SJCRH30 (cell line): ENCODE measurements at regions not wholly inside any gene's neighbourhood (a gene's known extent, or its start where the extent isn't known, plus 50 kb on each side); places are given as distances from the start of the nearest gene placed in this dataset.

Experiments
- DNase-seq, 2 experiments: peaks; one replicate each; pipeline ENCODE4 v3.0.0-alpha.2; 2015 to 2020
- H3K27ac ChIP-seq: fragments of 250-450 bp; sonication (Bioruptor Pico); 2 replicates; pipeline ENCODE4 v1.5.1; 2020; ENCODE audit warnings: mild to moderate bottlenecking, moderate library complexity
- H3K27me3 ChIP-seq: fragments of 250-450 bp; sonication (Bioruptor Pico); 2 replicates; pipeline ENCODE4 v1.5.1; 2020; ENCODE audit warnings: mild to moderate bottlenecking, moderate library complexity
- H3K36me3 ChIP-seq: fragments of 250-450 bp; sonication (Bioruptor Pico); 2 replicates; pipeline ENCODE4 v1.5.1; 2020; ENCODE audit warnings: mild to moderate bottlenecking, moderate library complexity
- H3K4me1 ChIP-seq: fragments of 250-450 bp; sonication (Bioruptor Pico); 2 replicates; pipeline ENCODE4 v1.5.1; 2020; ENCODE audit warnings: mild to moderate bottlenecking, moderate library complexity
- H3K4me3 ChIP-seq: fragments of 250-450 bp; sonication (Bioruptor Pico); 2 replicates; pipeline ENCODE4 v1.5.1; 2020; ENCODE audit warnings: mild to moderate bottlenecking, moderate library complexity
- H3K9me3 ChIP-seq: fragments of 250-450 bp; sonication (Bioruptor Pico); replicated peaks from 2 replicates; pipeline ENCODE4 v1.5.1; 2020; ENCODE audit warnings: mild to moderate bottlenecking, moderate library complexity

- no peaks in the 10 kb centered on the region for H3K36me3 ChIP-seq
- no peak overlapping the region for H3K27ac ChIP-seq
- H3K4me1 ChIP-seq, result no peaks in the 10 kb centered on the region
- H3K27me3 ChIP-seq, result no peaks in the 10 kb centered on the region
- H3K4me3 ChIP-seq, result no peak overlapping the region
- peak in 1 of 2 experiments; percentile 0 for DNase-seq
- H3K9me3 ChIP-seq, result no peaks in the 10 kb centered on the region
These were observed 193.9 kb upstream of the PIRT start for GRCh38 chr17:11031787-11032186.

GRCh38 chr17:11029791-11030190 lies 191.9 kb upstream of the PIRT start:
- Histone ChIP-seq H3K4me3 (no peak overlapping the region), H3K27ac (no peak overlapping the region), H3K27me3 (no peaks in the 10 kb centered on the region), H3K36me3 (no peaks in the 10 kb centered on the region), H3K9me3 (no peaks in the 10 kb centered on the region), H3K4me1 (no peaks in the 10 kb centered on the region)
- DNase-seq, result no peak

- H3K4me1 ChIP-seq, result no peaks in the 10 kb centered on the region
- H3K36me3 ChIP-seq, result no peaks in the 10 kb centered on the region
- H3K27me3 ChIP-seq, result no peaks in the 10 kb centered on the region
- DNase-seq, result no peak
- H3K27ac ChIP-seq, result no peak overlapping the region
- H3K4me3 ChIP-seq, result no peak overlapping the region
- H3K9me3 ChIP-seq, result no peaks in the 10 kb centered on the region
These were observed 190.5 kb upstream of the PIRT start for GRCh38 chr17:11028349-11028748.

DNA sequence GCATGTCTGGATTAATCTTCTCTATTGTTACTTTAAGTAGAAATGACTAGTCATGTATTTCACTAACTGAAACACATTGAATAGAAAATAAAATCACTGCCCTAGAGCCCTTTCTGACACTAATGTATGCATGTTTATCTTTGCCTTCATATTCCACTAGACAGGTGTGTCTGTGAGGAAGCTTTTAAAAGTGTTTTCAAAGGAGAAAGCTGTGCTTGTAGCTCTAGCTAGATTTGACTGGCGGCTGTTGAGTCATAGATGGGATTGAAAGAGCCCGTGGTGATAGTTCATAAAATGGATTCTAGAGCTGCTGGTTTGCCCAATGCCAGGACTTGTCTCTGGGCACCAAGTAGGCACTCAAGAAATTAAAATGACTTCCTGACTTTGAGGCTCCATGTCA lies 189.0 kb upstream of the PIRT start:
- H3K27ac ChIP-seq, result no peak overlapping the region
- no peak overlapping the region for H3K4me3 ChIP-seq
- no peaks in the 10 kb centered on the region for H3K27me3 ChIP-seq
- H3K36me3 ChIP-seq, result no peaks in the 10 kb centered on the region
- H3K4me1 ChIP-seq, result no peaks in the 10 kb centered on the region
- no peak for DNase-seq
- H3K9me3 ChIP-seq, result no peaks in the 10 kb centered on the region

GRCh38 chr17:11023639-11024479 lies 186.0 kb upstream of the PIRT start:
- Histone ChIP-seq H3K9me3 (no peaks in the 10 kb centered on the region), H3K27me3 (no peaks in the 10 kb centered on the region), H3K27ac (no peak overlapping the region), H3K4me1 (no peaks in the 10 kb centered on the region), H3K36me3 (no peaks in the 10 kb centered on the region), H3K4me3 (no peak overlapping the region)
- DNase-seq, result no peak

DNA sequence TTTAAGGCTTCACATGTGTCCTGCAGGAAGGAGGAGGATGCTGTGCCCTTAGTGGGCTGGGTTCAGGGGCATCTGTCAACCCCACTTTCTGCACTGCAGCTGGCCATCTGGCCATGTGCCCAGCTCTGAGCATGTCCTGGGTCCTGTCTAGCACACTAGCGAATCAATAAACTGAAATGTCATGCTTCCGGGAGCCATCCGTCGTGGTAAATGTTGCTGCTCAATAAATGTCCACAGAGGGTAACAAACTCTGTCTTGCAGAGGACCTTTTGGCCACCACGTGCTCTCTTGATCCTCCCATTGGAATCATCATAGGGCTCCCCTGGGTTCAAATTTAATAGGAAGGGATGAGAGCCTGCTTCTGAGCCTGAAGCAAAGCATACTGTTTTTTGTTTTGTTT lies 168.6 kb upstream of the PIRT start:
- no peak overlapping the region for H3K27ac ChIP-seq
- no peaks in the 10 kb centered on the region for H3K4me1 ChIP-seq
- no peak overlapping the region for H3K4me3 ChIP-seq
- H3K9me3 ChIP-seq, result no peaks in the 10 kb centered on the region
- H3K36me3 ChIP-seq, result no peaks in the 10 kb centered on the region
- H3K27me3 ChIP-seq, result no peaks in the 10 kb centered on the region
- DNase-seq, result no peak

GRCh38 chr17:11005940-11006339 lies 168.1 kb upstream of the PIRT start:
- Histone ChIP-seq H3K4me1 (no peaks in the 10 kb centered on the region), H3K36me3 (no peaks in the 10 kb centered on the region), H3K27ac (no peak overlapping the region), H3K4me3 (no peak overlapping the region), H3K9me3 (no peaks in the 10 kb centered on the region), H3K27me3 (no peaks in the 10 kb centered on the region)
- DNase-seq, result no peak

GRCh38 chr17:11002417-11002816 lies 164.5 kb upstream of the PIRT start:
- no peak overlapping the region for H3K27ac ChIP-seq
- no peaks in the 10 kb centered on the region for H3K9me3 ChIP-seq
- peak in 1 of 2 experiments; percentile 1 for DNase-seq
- no peaks in the 10 kb centered on the region for H3K36me3 ChIP-seq
- H3K4me1 ChIP-seq, result no peaks in the 10 kb centered on the region
- H3K4me3 ChIP-seq, result no peak overlapping the region
- H3K27me3 ChIP-seq, result no peaks in the 10 kb centered on the region

DNA sequence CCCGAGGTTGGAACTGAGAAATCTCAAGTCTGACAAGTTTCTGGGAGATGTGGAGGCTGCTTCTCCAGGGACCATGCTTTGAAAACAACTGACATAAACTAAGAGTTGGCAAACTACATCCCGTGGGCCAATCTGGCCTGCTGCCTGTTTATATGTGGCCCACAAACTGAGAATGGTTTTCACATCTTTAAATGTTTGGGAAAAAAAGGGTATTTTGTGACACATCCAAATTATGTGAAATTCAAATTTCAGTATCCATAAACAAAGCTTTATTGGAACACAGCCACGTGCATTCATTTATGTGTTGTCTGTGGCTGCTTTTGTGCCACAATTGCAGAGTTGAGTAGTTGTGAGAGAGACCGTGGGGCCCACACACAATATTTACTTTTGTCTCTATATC lies 163.8 kb upstream of the PIRT start:
- no peak overlapping the region for H3K4me3 ChIP-seq
- no peaks in the 10 kb centered on the region for H3K36me3 ChIP-seq
- no peaks in the 10 kb centered on the region for H3K9me3 ChIP-seq
- H3K27me3 ChIP-seq, result no peaks in the 10 kb centered on the region
- DNase-seq, result no peak
- no peaks in the 10 kb centered on the region for H3K4me1 ChIP-seq
- H3K27ac ChIP-seq, result no peak overlapping the region

- no peaks in the 10 kb centered on the region for H3K36me3 ChIP-seq
These were observed 161.6 kb upstream of the PIRT start for GRCh38 chr17:10999484-10999883.

DNA sequence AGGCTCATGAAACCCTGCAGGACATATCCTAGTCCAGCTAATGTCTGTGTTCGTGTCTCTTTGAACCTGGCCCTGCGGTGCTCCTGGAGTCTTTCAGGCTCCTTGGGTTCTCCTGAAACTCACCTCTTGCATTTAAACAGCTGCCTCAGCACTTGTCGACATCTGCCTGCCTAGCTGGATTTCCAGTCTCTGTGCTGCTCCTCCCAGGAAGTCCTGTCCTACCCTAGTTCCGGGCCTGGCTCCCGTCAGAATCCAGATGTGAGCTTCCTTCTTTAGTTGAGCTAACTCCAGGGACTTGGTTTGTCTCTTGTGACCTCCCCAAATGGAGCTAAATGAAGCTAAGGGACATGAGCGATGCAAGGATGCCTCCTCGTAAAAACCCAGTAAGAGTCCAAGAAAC lies 155.2 kb upstream of the PIRT start:
- DNase-seq, result no peak

More at GRCh38 chr17:10999484-10999883, 161.6 kb upstream of the PIRT start:
- Histone ChIP-seq H3K4me1 (no peaks in the 10 kb centered on the region), H3K27ac (no peak overlapping the region), H3K4me3 (no peak overlapping the region), H3K27me3 (no peaks in the 10 kb centered on the region), H3K9me3 (no peaks in the 10 kb centered on the region)
- no peak for DNase-seq

DNA sequence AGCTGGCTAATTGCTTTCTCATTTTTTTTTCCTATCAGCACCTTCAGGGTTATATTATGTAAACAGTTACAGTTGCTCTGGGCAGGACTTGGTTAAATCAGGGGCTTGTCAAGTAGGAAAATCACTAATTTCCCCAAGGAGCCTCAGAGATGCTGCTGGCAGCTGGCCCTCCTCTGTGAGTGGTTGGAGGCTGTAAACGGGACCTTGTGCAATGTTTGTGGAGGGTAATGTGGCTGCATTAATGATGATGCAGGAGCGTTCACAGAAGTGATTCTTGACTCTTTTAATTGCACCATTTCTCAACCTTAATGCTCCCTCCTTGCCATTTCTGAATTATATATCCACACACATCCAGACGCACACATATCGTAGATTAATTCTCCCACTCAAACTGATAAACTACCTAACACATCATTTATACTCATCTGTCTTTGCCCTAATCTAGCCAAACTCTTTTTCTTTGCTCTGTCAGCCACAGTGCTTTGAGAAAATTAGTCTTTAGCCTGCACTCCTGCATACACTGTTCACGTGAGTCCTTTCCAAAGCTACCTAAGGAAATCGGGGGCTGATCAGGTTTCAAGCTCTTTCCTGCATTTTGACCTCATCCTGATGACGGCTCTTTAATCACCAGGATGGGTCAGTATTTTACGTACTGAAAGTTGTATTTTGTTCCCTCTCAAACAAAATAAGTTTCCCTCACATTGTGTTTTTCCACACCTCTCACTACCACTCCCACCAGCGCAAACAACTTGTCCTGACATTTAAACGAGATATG lies 154.4 kb upstream of the PIRT start:
- H3K27ac ChIP-seq, result no peak overlapping the region
- H3K36me3 ChIP-seq, result no peaks in the 10 kb centered on the region
- H3K27me3 ChIP-seq, result no peaks in the 10 kb centered on the region
- H3K4me3 ChIP-seq, result no peak overlapping the region
- no peak for DNase-seq
- no peaks in the 10 kb centered on the region for H3K4me1 ChIP-seq
- no peaks in the 10 kb centered on the region for H3K9me3 ChIP-seq

More for the DNA sequence above, 155.2 kb upstream of the PIRT start:
- Histone ChIP-seq H3K9me3 (no peaks in the 10 kb centered on the region), H3K27me3 (no peaks in the 10 kb centered on the region), H3K36me3 (no peaks in the 10 kb centered on the region), H3K4me3 (no peak overlapping the region), H3K4me1 (no peaks in the 10 kb centered on the region), H3K27ac (no peak overlapping the region)

- no peaks in the 10 kb centered on the region for H3K4me1 ChIP-seq
- no peak for DNase-seq
- H3K36me3 ChIP-seq, result no peaks in the 10 kb centered on the region
- H3K4me3 ChIP-seq, result no peak overlapping the region
- H3K27ac ChIP-seq, result no peak overlapping the region
- no peaks in the 10 kb centered on the region for H3K9me3 ChIP-seq
- no peaks in the 10 kb centered on the region for H3K27me3 ChIP-seq
These were observed 149.9 kb upstream of the PIRT start for GRCh38 chr17:10987786-10988185.

DNA sequence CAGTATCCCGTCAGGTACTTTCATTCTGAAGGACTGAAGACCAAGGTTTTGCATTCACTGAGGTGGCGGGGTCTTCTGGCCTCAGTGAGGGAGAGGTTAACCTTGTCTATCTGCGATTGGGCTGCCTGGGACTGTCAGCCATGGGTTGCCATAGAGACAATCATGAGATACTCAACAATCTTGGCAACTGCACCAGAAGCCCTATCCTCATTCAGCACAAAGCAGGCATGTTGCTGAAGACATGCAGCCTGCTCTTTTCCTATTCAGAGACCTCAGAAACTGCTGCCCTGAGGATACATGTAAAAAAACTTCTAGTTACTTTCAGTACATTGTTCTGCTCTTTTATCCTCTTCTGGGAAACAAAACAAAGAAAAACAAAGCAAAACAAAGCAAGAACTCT lies 146.3 kb upstream of the PIRT start:
- Histone ChIP-seq H3K4me1 (no peaks in the 10 kb centered on the region), H3K27ac (no peak overlapping the region), H3K9me3 (no peaks in the 10 kb centered on the region), H3K27me3 (no peaks in the 10 kb centered on the region), H3K4me3 (no peak overlapping the region), H3K36me3 (no peaks in the 10 kb centered on the region)
- no peak for DNase-seq

GRCh38 chr17:10976401-10976800 lies 138.5 kb upstream of the PIRT start:
- Histone ChIP-seq H3K36me3 (no peaks in the 10 kb centered on the region), H3K9me3 (no peaks in the 10 kb centered on the region), H3K4me1 (no peaks in the 10 kb centered on the region), H3K27me3 (no peaks in the 10 kb centered on the region), H3K27ac (no peak overlapping the region), H3K4me3 (no peak overlapping the region)
- DNase-seq, result no peak
